HCT116 (cell line): ENCODE measurements at regions not wholly inside any gene's neighbourhood (a gene's known extent, or its start where the extent isn't known, plus 50 kb on each side); places are given as distances from the start of the nearest gene placed in this dataset.

Source experiments
- ATAC-seq: fragments of 200-7000 bp; cut with Tn5 transposase; 2 replicates; pipeline ENCODE4 v1.9.1; 2020; ENCODE audit warnings: mild to moderate bottlenecking, moderate library complexity
- BruUV-seq: library from RNA; stranded (reverse); fragments of 400-500 nt; replicated peaks from 2 replicates; lab custom pipeline; 2021; lab: Mats Ljungman, UMichigan
- CTCF ChIA-PET: fragments of 300-600 bp; sonication (Branson Sonifier 250); formaldehyde crosslinking; loops from one replicate; lab custom pipeline; 2021; ENCODE audit warnings: antibody characterized with exemption; lab: Charles Lee
- POLR2A ChIA-PET: fragments of 300-600, 350-600 bp; sonication (Branson Sonifier 250); formaldehyde crosslinking; loops from one replicate; lab custom pipeline; 2021; ENCODE audit warnings: antibody characterized with exemption; lab: Charles Lee
- RAD21 ChIA-PET, 2 experiments: fragments of 300-600 bp; sonication (Branson Sonifier 250); formaldehyde crosslinking; loops; one replicate each; lab custom pipeline; 2023; ENCODE audit warnings: low total read pairs in 2 of 2; ENCODE audit not compliant: uncharacterized antibody in 2 of 2, unreplicated experiment in 2 of 2, low non-redundant PET in 1 of 2; lab: Charles Lee
- DNase-seq: peaks from one replicate; pipeline ENCODE4 v3.0.0-alpha.2; 2010; ENCODE audit warnings: low read depth, low spot score
- H2AFZ ChIP-seq: fragments of 200-600 bp; shearing (Covaris generic), sonication (generic); 2 replicates; pipeline ENCODE4 v1.6.1; 2017; ENCODE audit warnings: low read depth, mixed run types, mixed read lengths, antibody characterized with exemption, low read length; ENCODE audit not compliant: poor library complexity, severe bottlenecking
- H3K27ac ChIP-seq: 2 replicates; pipeline ENCODE4 v1.5.1; 2012; ENCODE audit warnings: low read depth, low read length
- H3K27me3 ChIP-seq: fragments of 200-600 bp; sonication (generic); 2 replicates; pipeline ENCODE4 v1.6.1; 2016; ENCODE audit warnings: mixed run types, low read length, mixed read lengths; ENCODE audit not compliant: insufficient read depth
- H3K36me3 ChIP-seq, 2 experiments: fragments of 200-500 bp in 1 of 2; fragments of 200-600 bp in 1 of 2; sonication (Bioruptor generic) in 1 of 2; sonication (generic) in 1 of 2; 2 replicates each; pipeline versions ENCODE4 v1.5.1 to v1.6.1; 2014 to 2016; ENCODE audit warnings: low read length in 2 of 2, inconsistent platforms in 1 of 2, mixed read lengths in 1 of 2, mixed run types in 1 of 2; ENCODE audit not compliant: insufficient read depth in 2 of 2, control insufficient read depth in 1 of 2
- H3K4me1 ChIP-seq, 2 experiments: fragments of 200-600 bp in 1 of 2; sonication (generic) in 1 of 2; 2 replicates each; pipeline versions ENCODE4 v1.5.1 to v1.6.1; 2012 to 2017; ENCODE audit warnings: low read length in 2 of 2, inconsistent platforms in 1 of 2, mild to moderate bottlenecking in 1 of 2, mixed read lengths in 1 of 2, mixed run types in 1 of 2, moderate library complexity in 1 of 2; ENCODE audit not compliant: insufficient read depth in 2 of 2, control insufficient read depth in 1 of 2
- H3K4me2 ChIP-seq: fragments of 200-600 bp; sonication (generic); 2 replicates; pipeline ENCODE4 v1.6.1; 2017; ENCODE audit warnings: mixed run types, low read length, mixed read lengths
- H3K4me3 ChIP-seq, 2 experiments: fragments of 200-600 bp in 1 of 2; sonication (generic) in 1 of 2; replicated peaks in 1 of 2; 2 replicates each; pipeline ENCODE4 v1.5.1; 2011 to 2016; ENCODE audit warnings: low read length in 2 of 2, control low read depth in 1 of 2, low read depth in 1 of 2, mild to moderate bottlenecking in 1 of 2, mixed read lengths in 1 of 2, mixed run types in 1 of 2
- H3K79me2 ChIP-seq: fragments of 200-600 bp; sonication (generic); 2 replicates; pipeline ENCODE4 v1.6.1; 2017; ENCODE audit warnings: mild to moderate bottlenecking, mixed run types, low read length, moderate library complexity, mixed read lengths; ENCODE audit not compliant: insufficient read depth
- H3K9ac ChIP-seq: fragments of 200-600 bp; sonication (generic); 2 replicates; pipeline ENCODE4 v1.6.1; 2016; ENCODE audit warnings: low read length, mixed read lengths
- H3K9me2 ChIP-seq: fragments of 200-600 bp; sonication (generic), shearing (Covaris generic); 2 replicates; pipeline ENCODE4 v1.6.1; 2017; ENCODE audit warnings: mixed run types, mild to moderate bottlenecking, moderate library complexity; ENCODE audit not compliant: insufficient read depth
- H3K9me3 ChIP-seq, 2 experiments: fragments of 200-500 bp in 1 of 2; fragments of 200-600 bp in 1 of 2; sonication (Bioruptor generic) in 1 of 2; sonication (generic) in 1 of 2; 2 replicates each; pipeline ENCODE4 v1.6.1; 2014 to 2017; ENCODE audit warnings: low read length in 2 of 2, mixed read lengths in 2 of 2, inconsistent platforms in 1 of 2, low read depth in 1 of 2, mild to moderate bottlenecking in 1 of 2, mixed run types in 1 of 2, moderate library complexity in 1 of 2; ENCODE audit not compliant: control insufficient read depth in 1 of 2, insufficient read depth in 1 of 2
- H4K20me1 ChIP-seq: fragments of 200-600 bp; sonication (generic), shearing (Covaris generic); 2 replicates; pipeline ENCODE4 v1.6.1; 2017; ENCODE audit warnings: mixed run types, mild to moderate bottlenecking, moderate library complexity; ENCODE audit not compliant: insufficient read depth
- ATF3 ChIP-seq: IDR thresholded peaks from 2 replicates; pipeline ENCODE4 v1.6.1; 2012
- CEBPB ChIP-seq: IDR thresholded peaks from 2 replicates; pipeline ENCODE4 v1.6.1; 2012; ENCODE audit warnings: low read depth
- EGR1 ChIP-seq: IDR thresholded peaks from 2 replicates; pipeline ENCODE4 v1.6.1; 2012; ENCODE audit warnings: low read depth
- EZH2 ChIP-seq: fragments of 200-600 bp; sonication (generic); IDR thresholded peaks from 2 replicates; pipeline ENCODE4 v1.6.1; 2017; ENCODE audit warnings: antibody characterized with exemption, mixed run types
- EZH2phosphoT487 ChIP-seq: fragments of 200-600 bp; IDR thresholded peaks from 2 replicates; pipeline ENCODE4 v1.6.1; 2018; ENCODE audit warnings: antibody characterized with exemption, borderline replicate concordance
- MAX ChIP-seq: IDR thresholded peaks from 2 replicates; pipeline ENCODE4 v1.6.1; 2012
- POLR2A ChIP-seq: IDR thresholded peaks from 2 replicates; pipeline ENCODE4 v1.7.0; 2011; ENCODE audit warnings: borderline replicate concordance; ENCODE audit not compliant: insufficient read depth, insufficient read length; ENCODE audit errors: extremely low read depth
- POLR2AphosphoS5 ChIP-seq: IDR thresholded peaks from 2 replicates; pipeline ENCODE4 v1.6.1; 2011; ENCODE audit warnings: mild to moderate bottlenecking, low read depth, low read length, moderate library complexity
- RAD21 ChIP-seq: IDR thresholded peaks from 2 replicates; pipeline ENCODE4 v1.6.1; 2012; ENCODE audit warnings: low read depth, mild to moderate bottlenecking
- REST ChIP-seq: IDR thresholded peaks from 2 replicates; pipeline ENCODE4 v1.6.1; 2012; ENCODE audit warnings: low read depth
- SIN3A ChIP-seq: IDR thresholded peaks from 2 replicates; pipeline ENCODE4 v1.6.1; 2012; ENCODE audit warnings: low read depth
- SP1 ChIP-seq: IDR thresholded peaks from 2 replicates; pipeline ENCODE4 v1.6.1; 2012; ENCODE audit warnings: low read depth
- TCF7L2 ChIP-seq: IDR thresholded peaks from 2 replicates; pipeline ENCODE4 v1.7.0; 2011; ENCODE audit warnings: borderline replicate concordance, inconsistent platforms; ENCODE audit not compliant: insufficient read depth, insufficient read length; ENCODE audit errors: extremely low read depth
- YY1 ChIP-seq: IDR thresholded peaks from 2 replicates; pipeline ENCODE4 v1.6.1; 2011; ENCODE audit warnings: low read length, low read depth, moderate library complexity, mild to moderate bottlenecking; ENCODE audit not compliant: insufficient replicate concordance; ENCODE audit errors: extremely low read depth
- ZFX ChIP-seq: fragments of 450-650 bp; IDR thresholded peaks from 2 replicates; pipeline ENCODE4 v1.6.1; 2017
- ZNF274 ChIP-seq: fragments of 200-500 bp; sonication (Bioruptor generic); IDR thresholded peaks from 2 replicates; pipeline ENCODE4 v1.6.1; 2014; ENCODE audit warnings: mild to moderate bottlenecking, low read depth, low read length, inconsistent platforms
- intact Hi-C: fragments of 100-400 bp; cut with micrococcal nuclease; formaldehyde crosslinking; loops from 2 replicates; pipeline ENCODE4 v1.10.0; 2022
- TF ChIP-seq, protein P1 (sequence below): IDR thresholded peaks from 2 replicates; pipeline ENCODE4 v1.6.1; 2011; ENCODE audit warnings: mild to moderate bottlenecking, low read length, moderate library complexity; ENCODE audit not compliant: insufficient replicate concordance; ENCODE audit errors: extremely low read depth

- TF ChIP-seq TCF7L2 = no peak
Observed at GRCh38 chr5:29262339-29263123, 1931.0 kb upstream of the CDH6 start (continued).

GRCh38 chr5:29261213-29261612 lies 1932.3 kb upstream of the CDH6 start:
- Histone ChIP-seq H3K4me2 (no peak overlapping the region), H3K36me3 (no peaks in the 10 kb centered on the region), H3K27me3 (no peaks in the 10 kb centered on the region), H3K27ac (no peak overlapping the region), H3K4me3 (no peak overlapping the region), H2AFZ (no peak overlapping the region), H3K9me2 (no peaks in the 10 kb centered on the region), H3K9ac (no peak overlapping the region), H3K9me3 (peaks cover 4 to 27% of the 10 kb centered on the region in 2 experiments; a peak in 2 of 4 replicates), H3K4me1 (no peaks in the 10 kb centered on the region), H3K79me2 (no peaks in the 10 kb centered on the region), H4K20me1 (no peaks in the 10 kb centered on the region)
- TF ChIP-seq SP1 = no peak
- no peak for TF ChIP-seq RAD21
- no peak for TF ChIP-seq CEBPB
- TF ChIP-seq POLR2A = no peak
- no peak for TF ChIP-seq SIN3A
- no peak for TF ChIP-seq EZH2phosphoT487
- TF ChIP-seq EZH2 = no peak
- no peak for TF ChIP-seq MAX
- no peak for TF ChIP-seq ZNF274
- TF ChIP-seq, protein P1, sequence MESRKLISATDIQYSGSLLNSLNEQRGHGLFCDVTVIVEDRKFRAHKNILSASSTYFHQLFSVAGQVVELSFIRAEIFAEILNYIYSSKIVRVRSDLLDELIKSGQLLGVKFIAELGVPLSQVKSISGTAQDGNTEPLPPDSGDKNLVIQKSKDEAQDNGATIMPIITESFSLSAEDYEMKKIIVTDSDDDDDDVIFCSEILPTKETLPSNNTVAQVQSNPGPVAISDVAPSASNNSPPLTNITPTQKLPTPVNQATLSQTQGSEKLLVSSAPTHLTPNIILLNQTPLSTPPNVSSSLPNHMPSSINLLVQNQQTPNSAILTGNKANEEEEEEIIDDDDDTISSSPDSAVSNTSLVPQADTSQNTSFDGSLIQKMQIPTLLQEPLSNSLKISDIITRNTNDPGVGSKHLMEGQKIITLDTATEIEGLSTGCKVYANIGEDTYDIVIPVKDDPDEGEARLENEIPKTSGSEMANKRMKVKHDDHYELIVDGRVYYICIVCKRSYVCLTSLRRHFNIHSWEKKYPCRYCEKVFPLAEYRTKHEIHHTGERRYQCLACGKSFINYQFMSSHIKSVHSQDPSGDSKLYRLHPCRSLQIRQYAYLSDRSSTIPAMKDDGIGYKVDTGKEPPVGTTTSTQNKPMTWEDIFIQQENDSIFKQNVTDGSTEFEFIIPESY = no peak
- TF ChIP-seq ZFX = no peak
- no peak for TF ChIP-seq TCF7L2
- no peak for TF ChIP-seq ATF3
- no peak for TF ChIP-seq EGR1
- TF ChIP-seq REST = no peak
- no peak for TF ChIP-seq YY1
- TF ChIP-seq POLR2AphosphoS5 = no peak
- no peak for DNase-seq
- no TSS peak for BruUV-seq
- no peak for ATAC-seq
- ChIA-PET POLR2A (no interaction called here), CTCF (no interaction called here), RAD21 (no interaction called here)
- intact Hi-C loops = no loop called here
